HG02943 (cell line): ENCODE measurements at regions not wholly inside any gene's neighbourhood (a gene's known extent, or its start where the extent isn't known, plus 50 kb on each side); places are given as distances from the start of the nearest gene placed in this dataset.
"Not testable (repeated sequence)": the region's sequence is repeated elsewhere in the genome, so short reads cannot be mapped to it uniquely, and the experiment has no call there.

Experiments used
- ATAC-seq: cut with Tn5 transposase; IDR thresholded peaks from one replicate; pipeline ENCODE4 v1.9.1; 2021; ENCODE audit warnings: mild to moderate bottlenecking, low read depth, moderate library complexity; ENCODE audit not compliant: unreplicated experiment

DNA sequence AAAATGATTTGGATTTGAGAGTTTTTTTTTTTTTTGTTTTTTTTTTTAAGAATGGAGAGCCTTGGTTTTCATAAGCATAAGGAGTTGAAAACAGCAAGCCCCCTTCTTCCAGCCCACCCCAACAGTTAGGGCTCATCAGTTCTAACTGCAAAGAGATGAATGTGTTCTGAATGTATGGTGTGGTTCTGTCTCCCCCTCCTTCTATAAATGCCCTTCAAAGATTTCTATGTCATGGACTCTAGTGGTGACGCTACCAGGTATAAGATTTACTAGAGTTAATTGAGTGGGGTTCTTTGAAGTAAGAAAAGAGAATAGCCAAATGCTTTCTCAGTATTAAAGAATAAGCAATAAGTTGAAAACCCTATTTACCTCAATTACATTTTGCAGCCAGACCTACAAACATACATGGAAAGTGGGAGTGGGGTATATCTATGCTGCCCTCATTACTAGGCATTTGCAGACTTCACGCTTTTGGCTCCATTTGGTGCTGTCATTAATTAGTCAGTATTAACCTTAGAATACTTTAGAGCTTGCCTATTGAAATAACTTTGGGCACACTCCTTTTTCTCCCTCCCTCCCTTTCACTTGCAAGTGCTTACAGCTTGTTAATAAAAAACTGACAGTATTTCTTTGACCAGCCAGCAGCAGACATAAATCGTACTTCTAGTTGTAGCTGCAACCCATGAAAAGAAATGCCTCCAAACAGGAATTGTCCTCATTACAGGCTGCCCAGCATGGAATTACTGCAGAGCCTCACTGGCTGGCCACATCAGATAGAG, 667.2 kb upstream of the ZNF608 start:
- no peak for ATAC-seq

DNA sequence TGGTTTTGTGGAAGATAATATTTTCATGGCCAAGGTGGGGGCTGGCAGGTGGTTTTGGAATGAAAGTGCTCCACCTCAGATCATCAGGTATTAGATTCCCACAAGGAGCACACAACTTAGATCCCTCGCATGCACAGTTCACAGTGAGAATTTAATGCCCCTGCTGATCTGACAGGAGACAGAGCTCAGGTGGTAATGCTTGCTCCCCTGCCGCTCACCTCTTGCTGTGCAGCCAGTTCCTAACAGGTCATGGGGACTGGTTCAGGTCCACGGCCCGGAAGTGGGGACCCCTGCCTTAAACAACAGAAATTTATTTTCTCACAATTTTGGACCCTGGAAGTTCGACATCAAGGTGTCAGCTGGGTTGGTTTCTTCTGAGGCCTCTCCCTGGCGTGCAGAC, 668.7 kb upstream of the ZNF608 start:
- no peak for ATAC-seq

- ATAC-seq, result no peak
These were observed 669.6 kb upstream of the ZNF608 start for GRCh38 chr5:125416055-125416454.

- ATAC-seq, result no peak
These were observed 674.6 kb upstream of the ZNF608 start for GRCh38 chr5:125421006-125421405.

- ATAC-seq, result no peak
These were observed 675.9 kb upstream of the ZNF608 start for GRCh38 chr5:125422342-125422741.

- ATAC-seq, result no peak
These were observed 678.1 kb upstream of the ZNF608 start for GRCh38 chr5:125424402-125425141.

DNA sequence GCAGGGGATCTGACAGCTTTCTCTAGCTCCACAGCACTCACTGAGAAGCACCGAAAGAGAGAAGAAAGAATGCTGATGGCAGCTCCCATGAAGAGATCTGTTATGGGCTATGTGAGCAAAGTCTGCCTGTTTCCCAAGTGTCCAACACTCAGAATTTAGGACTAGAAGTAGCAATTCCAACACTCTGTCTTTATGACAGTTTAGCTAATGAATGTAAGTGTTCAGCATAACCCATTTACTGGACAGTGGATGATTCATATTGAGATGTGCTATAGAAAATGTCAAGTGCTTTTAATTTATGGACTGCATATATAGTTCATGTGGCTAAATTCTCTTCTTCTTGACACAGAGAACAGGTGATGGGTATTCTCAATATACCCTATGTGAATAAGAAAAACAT, 683.1 kb upstream of the ZNF608 start:
- no peak for ATAC-seq

- ATAC-seq, result no peak
These were observed 687.0 kb upstream of the ZNF608 start for GRCh38 chr5:125433457-125433856.

- no peak for ATAC-seq
These were observed 692.8 kb upstream of the ZNF608 start for GRCh38 chr5:125439243-125439642.

DNA sequence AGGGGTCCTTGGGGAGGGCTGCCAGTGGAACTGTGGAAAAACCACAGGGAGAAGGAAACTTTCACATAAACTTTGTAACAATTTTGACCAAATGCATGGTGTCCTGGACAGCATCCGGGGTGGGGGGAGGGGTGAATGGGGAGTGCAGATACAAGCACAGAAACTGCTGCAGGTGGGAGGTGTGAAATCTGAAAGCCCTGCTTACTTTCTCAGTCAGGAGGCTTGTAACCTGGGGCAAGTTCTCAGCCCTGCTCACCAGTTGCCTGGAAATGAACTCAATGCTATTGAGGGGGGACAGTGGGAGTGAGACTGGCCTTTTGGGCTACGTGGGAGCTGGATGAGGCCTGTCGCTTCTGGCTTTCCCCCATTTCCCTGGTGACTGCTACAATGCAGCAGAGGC, 694.5 kb upstream of the ZNF608 start:
- no peak for ATAC-seq

DNA sequence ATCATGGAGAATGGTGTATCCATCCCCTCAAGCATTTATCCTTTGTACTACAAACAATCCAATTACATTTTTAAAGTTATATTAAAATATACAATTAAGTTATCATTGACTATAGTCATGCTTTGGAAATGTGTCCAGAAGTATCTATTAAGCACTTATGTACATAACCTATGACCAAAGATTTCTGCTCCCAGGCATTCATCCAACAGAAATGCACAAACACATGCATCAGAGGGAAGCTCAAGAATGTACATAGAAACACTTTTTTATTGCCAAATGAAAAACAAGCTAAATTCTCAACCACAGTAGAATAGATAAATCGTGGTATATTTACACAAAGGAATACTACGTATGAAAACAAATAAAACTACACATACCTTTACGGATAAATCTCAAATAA, 700.5 kb upstream of the ZNF608 start:
- ATAC-seq, result no peak

DNA sequence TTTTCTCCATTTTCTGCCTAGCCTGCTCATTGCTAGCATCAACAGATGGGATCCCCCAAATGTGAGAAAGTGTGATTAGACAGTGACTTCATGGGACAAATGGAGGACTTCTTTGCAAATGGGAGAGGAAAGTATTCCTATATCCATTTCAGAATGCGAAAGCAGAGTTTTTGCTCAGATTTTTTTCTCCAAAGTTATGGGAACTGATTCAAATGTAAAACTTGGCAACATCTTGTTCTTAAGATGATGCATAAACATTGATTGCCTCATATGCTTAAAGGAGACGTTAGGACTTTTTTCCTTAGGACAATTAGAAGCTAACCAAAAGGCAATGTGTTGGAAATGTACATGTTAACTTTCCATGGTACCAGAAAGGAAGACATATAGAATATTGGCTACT, 704.3 kb upstream of the ZNF608 start:
- no peak for ATAC-seq

- ATAC-seq, result no peak
These were observed 705.2 kb upstream of the ZNF608 start for GRCh38 chr5:125451622-125452021.

GRCh38 chr5:125452991-125453390, 706.6 kb upstream of the ZNF608 start:
- ATAC-seq, result no peak

GRCh38 chr5:125455041-125455440, 708.6 kb upstream of the ZNF608 start:
- ATAC-seq, result no peak

DNA sequence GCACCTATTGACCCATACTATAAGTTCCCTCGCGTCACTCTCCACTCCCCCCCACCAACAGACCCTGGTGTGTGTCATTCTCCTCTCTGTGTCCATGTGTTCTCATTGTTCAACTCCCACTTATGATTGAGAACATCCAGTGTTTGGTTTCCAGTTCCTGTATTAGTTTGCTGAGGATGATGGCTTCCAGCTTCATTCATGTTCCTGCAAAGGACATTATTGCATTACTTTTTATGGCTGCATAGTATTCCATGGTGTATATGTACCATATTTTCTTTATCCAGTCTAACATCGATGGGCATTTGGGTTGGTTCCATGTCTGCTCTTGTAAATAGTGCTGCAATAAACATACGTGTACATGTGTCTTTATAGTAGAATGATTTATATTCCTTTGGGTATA, 709.6 kb upstream of the ZNF608 start:
- not testable (repeated sequence) for ATAC-seq

DNA sequence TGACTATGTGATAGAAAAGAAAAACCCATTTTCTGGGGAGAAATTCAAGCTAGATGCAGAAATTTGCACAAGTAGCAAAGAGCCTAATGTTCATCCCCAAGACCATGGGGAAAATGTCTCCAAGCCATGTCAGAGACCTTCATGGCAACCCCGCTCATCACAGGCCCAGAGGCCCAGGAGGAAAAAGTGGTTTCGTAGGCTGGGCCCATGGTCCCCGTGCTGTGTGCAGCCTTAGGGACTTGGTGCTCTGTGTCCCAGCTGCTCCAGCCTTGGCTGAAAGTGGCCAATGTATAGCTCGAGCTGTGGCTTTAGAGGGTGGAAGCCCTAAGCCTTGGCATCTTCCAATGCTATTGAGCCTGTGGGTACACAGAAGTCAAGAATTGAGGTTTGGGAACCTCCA, 711.2 kb upstream of the ZNF608 start:
- no peak for ATAC-seq

DNA sequence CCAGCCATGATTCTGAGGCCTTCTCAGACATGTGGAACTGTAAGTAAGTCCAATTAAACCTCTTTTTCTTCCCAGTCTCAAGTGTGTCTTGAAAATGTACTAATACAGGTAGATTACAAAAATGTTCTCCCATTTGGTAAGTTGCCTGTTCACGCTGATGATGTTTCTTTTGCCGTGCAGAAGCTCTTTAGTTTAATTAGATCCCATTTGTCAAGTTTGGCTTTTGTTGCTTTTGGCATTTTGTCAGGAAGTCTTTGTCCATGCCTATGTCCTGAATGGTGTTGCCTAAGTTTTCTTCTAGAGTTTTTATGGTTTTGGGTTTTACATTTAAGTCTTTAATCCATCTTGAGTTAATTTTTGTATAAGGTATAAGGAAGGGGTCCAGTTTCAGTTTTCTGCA, 712.5 kb upstream of the ZNF608 start:
- not testable (repeated sequence) for ATAC-seq

- ATAC-seq, result no peak
These were observed 715.2 kb upstream of the ZNF608 start for GRCh38 chr5:125461641-125462072.

- no peak for ATAC-seq
These were observed 717.1 kb upstream of the ZNF608 start for GRCh38 chr5:125463466-125464092.

- ATAC-seq, result no peak
These were observed 718.5 kb upstream of the ZNF608 start for GRCh38 chr5:125464847-125465432.
